Right cardiac atrium (tissue), 5 donors: ENCODE measurements at regions not wholly inside any gene's neighbourhood (a gene's known extent, or its start where the extent isn't known, plus 50 kb on each side); places are given as distances from the start of the nearest gene placed in this dataset.

Experiments
- ATAC-seq, 2 donors: fragments of 200-7000 bp; cut with Tn5 transposase; one replicate each; pipeline versions ENCODE4 v1.8.0 to v1.9.1; 2020; ENCODE audit warnings: moderate library complexity in 2 of 2, mild to moderate bottlenecking in 1 of 2
- DNase-seq, 3 donors: peaks; one replicate each; pipeline ENCODE4 v3.0.0-alpha.2; 2020
- H3K27ac ChIP-seq: one replicate; pipeline ENCODE4 v1.5.1; 2013; ENCODE audit warnings: mild to moderate bottlenecking, low read length, control low read depth, moderate library complexity
- H3K27me3 ChIP-seq: one replicate; pipeline ENCODE4 v1.6.1; 2013; ENCODE audit not compliant: control insufficient read depth, insufficient read depth
- H3K4me1 ChIP-seq: one replicate; pipeline ENCODE4 v1.6.1; 2013; ENCODE audit warnings: low read length; ENCODE audit not compliant: control insufficient read depth, insufficient read depth
- H3K4me3 ChIP-seq: one replicate; pipeline ENCODE4 v1.5.1; 2013; ENCODE audit warnings: low read length, control low read depth
- H3K9me3 ChIP-seq: one replicate; pipeline ENCODE4 v1.6.1; 2013; ENCODE audit warnings: low read length; ENCODE audit not compliant: control insufficient read depth
- WGBS: extraction: QIAGEN DNeasy Blood & Tissue Kit; methylation state at CpG from one replicate; pipeline ENCODE4 v1.1.7; 2013; 5-methylcytosine and 5-hydroxymethylcytosine counted together
- intact Hi-C, 4 donors: fragments of 100-400 bp; cut with DNase I; formaldehyde crosslinking; loops; one replicate each; pipeline versions ENCODE4 v1.11.0 to v1.14.0; 2022 to 2023
- donor health status: healthy with polysubstance abuse.
- donor health status: DM: no; HTN: yes; CAD: no.
- donor health status: DM: no; HTN: no; CAD: no.
- donor health status: DM: no; HTN: yes; CAD: no; lungs with severe emphysema.
- donor health status: DM: yes; HTN: yes; CAD: no.

DNA sequence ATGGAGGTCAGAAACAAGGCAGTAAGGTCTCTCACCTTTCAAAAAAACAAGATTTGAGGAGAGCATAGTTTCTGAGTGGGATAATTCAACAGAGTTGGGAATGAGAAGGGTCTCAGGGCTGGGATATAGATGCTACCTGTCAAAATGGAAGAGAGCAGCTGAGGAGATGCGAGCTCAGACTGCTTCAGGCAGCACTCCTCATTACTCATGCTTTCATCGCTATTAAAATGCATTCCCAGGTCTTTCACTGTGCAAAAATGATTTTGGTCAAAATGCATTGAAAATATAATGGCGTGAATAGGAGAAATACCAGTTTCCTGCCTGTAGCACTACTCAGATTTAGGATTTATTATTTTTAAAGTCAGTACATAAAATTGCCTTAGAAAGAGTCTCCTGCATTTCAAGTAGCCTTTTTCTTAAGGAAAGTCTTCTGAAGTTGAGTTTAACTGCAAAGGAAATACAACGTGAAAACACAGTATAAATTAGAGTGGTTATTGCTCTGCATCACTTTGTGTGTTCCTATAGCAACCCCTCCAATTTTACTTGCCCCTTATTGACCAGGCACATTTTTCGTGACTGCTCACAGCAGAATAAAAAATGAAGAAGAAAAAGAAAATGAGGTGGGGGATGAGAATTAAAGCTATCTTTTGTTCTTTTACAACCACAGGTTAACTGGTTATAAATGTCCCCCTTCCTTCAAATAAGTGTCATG lies 724.8 kb upstream of the SEMA6A start:
- H3K4me3 ChIP-seq = no peak overlapping the region
- ATAC-seq = no peak
- no peaks in the 10 kb centered on the region for H3K9me3 ChIP-seq
- H3K4me1 ChIP-seq = no peaks in the 10 kb centered on the region
- H3K27ac ChIP-seq = no peak overlapping the region
- intact Hi-C loops = no loop called here
- no peaks in the 10 kb centered on the region for H3K27me3 ChIP-seq
- DNase-seq = no peak
- WGBS = 84% methylated on average over 5 of the region's 5 CpGs

GRCh38 chr5:117296872-117297271 lies 722.2 kb upstream of the SEMA6A start:
- Histone ChIP-seq H3K4me1 (no peaks in the 10 kb centered on the region), H3K27me3 (no peaks in the 10 kb centered on the region), H3K9me3 (no peaks in the 10 kb centered on the region), H3K4me3 (no peak overlapping the region), H3K27ac (no peak overlapping the region)
- intact Hi-C loops = no loop called here
- no peak for ATAC-seq
- DNase-seq = no peak
- WGBS = 87% methylated on average over 2 of the region's 2 CpGs

- no peak for DNase-seq
- Histone ChIP-seq H3K9me3 (no peaks in the 10 kb centered on the region), H3K4me1 (no peaks in the 10 kb centered on the region), H3K27me3 (no peaks in the 10 kb centered on the region), H3K27ac (no peak overlapping the region), H3K4me3 (no peak overlapping the region)
- 92% methylated on average over 1 of the region's 1 CpG for WGBS
- intact Hi-C loops = no loop called here
- no peak for ATAC-seq
Measured at GRCh38 chr5:117295941-117296340, 721.3 kb upstream of the SEMA6A start.

GRCh38 chr5:117286813-117287212 lies 712.2 kb upstream of the SEMA6A start:
- no peak for DNase-seq
- H3K4me3 ChIP-seq = no peak overlapping the region
- 44% methylated on average over 1 of the region's 1 CpG for WGBS
- H3K27ac ChIP-seq = no peak overlapping the region
- no peaks in the 10 kb centered on the region for H3K4me1 ChIP-seq
- no peaks in the 10 kb centered on the region for H3K27me3 ChIP-seq
- intact Hi-C loops = no loop called here
- H3K9me3 ChIP-seq = no peaks in the 10 kb centered on the region
- no peak for ATAC-seq

DNA sequence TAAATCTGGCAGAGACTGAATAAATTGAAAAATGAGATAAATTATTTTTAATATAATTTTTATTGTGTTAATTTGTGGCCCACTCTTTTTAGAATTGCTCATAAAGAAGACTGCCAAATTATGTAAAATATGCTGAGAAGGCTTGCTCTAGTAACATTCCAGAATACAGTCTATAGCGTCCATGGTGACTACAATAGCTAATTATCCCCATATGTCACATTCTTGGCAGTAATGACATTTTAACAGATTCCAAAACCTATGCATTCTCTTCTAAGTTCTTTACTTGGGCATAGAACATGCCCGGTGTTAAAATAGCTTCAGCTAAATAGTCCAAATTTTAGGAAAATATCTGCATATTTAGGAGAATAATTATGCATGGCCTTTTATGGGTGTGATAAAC lies 697.0 kb upstream of the SEMA6A start:
- Histone ChIP-seq H3K27ac (no peak overlapping the region), H3K9me3 (no peaks in the 10 kb centered on the region), H3K4me3 (no peak overlapping the region), H3K4me1 (no peaks in the 10 kb centered on the region), H3K27me3 (no peaks in the 10 kb centered on the region)
- no peak for DNase-seq
- WGBS = 64% methylated on average over 2 of the region's 2 CpGs
- intact Hi-C loops = no loop called here
- ATAC-seq = no peak

DNA sequence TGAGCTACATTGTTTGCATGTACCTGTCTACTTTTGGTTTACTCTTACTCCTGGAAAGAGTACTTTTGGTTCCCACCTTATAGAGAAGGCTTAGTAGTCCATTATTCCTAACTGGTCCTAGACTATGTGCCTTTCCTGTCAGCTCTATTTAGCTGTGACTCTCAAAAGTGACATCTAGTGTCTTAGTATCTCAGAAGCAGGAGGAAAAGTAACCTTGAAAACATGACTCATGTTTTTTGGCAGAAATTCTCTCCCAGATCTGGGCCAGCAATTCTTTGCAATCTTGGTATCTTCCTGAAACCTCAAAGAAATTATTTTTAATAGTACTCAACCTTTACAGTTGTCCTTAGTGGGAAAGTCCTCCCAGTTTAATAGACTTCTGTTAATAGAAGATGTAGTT lies 691.7 kb upstream of the SEMA6A start:
- Histone ChIP-seq H3K9me3 (no peaks in the 10 kb centered on the region), H3K4me1 (no peaks in the 10 kb centered on the region), H3K4me3 (no peak overlapping the region), H3K27ac (no peak overlapping the region), H3K27me3 (no peaks in the 10 kb centered on the region)
- intact Hi-C loops = no loop called here
- ATAC-seq (no peak), DNase-seq (no peak)

DNA sequence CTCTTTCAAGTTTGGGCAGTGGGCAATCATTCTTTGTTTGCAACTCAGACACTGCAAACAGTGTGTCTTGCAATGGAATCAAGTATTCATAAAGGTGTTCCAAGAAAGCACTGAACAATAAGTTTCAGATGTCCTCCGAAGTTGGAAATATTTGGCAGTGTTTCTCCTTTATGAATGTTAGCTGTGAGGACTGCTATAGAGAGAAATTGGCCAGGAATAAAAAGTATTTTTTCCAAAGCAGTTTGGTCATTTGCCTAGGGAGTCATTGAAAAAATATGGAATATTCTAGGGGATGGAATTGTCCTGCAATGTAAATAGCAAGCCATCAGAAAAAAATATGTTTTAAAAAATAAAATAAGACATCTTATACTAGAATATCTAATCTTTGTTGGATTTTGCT lies 688.6 kb upstream of the SEMA6A start:
- 39% methylated on average over 1 of the region's 1 CpG for WGBS
- no peak overlapping the region for H3K27ac ChIP-seq
- no peaks in the 10 kb centered on the region for H3K27me3 ChIP-seq
- no peak for ATAC-seq
- no peaks in the 10 kb centered on the region for H3K4me1 ChIP-seq
- H3K9me3 ChIP-seq = no peaks in the 10 kb centered on the region
- H3K4me3 ChIP-seq = no peak overlapping the region
- intact Hi-C loops = no loop called here
- no peak for DNase-seq

- intact Hi-C loops = no loop called here
- H3K27ac ChIP-seq = no peak overlapping the region
- H3K4me3 ChIP-seq = no peak overlapping the region
- H3K9me3 ChIP-seq = no peaks in the 10 kb centered on the region
- 62% methylated on average over 4 of the region's 4 CpGs for WGBS
- no peaks in the 10 kb centered on the region for H3K27me3 ChIP-seq
- no peak for DNase-seq
- H3K4me1 ChIP-seq = no peaks in the 10 kb centered on the region
- no peak for ATAC-seq
Measured at GRCh38 chr5:117262572-117263131, 688.0 kb upstream of the SEMA6A start.

DNA sequence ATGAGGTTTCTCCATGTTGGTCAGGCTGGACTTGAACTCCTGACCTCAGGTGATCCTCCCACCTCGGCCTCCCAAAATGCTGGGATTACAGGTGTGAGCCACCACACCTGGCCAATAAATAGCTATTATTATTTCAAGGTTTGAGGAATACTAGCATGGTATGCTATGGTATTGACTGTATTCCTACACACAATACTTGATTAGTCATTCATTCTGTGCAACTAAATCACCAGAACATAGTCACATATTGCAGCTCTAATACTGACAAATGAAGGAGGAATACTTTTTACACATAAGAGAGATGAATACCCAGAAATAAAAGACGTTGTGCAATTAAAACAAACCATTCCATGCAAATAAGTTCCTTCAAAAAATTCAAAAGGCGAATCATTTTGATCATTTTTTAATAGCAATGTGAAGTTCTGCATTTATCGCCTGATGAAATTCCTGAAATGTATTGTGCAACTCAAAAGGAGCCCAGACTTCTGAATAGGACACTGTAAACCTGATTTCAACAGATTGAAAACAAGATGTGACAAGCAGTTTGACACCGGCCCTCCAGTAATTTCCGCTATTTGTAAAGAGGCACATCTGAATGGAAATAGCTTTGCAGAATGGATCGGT lies 687.4 kb upstream of the SEMA6A start:
- WGBS = 85% methylated on average over 7 of the region's 7 CpGs
- ATAC-seq (no peak), DNase-seq (no peak)
- no peaks in the 10 kb centered on the region for H3K27me3 ChIP-seq
- H3K9me3 ChIP-seq = no peaks in the 10 kb centered on the region
- H3K4me1 ChIP-seq = no peaks in the 10 kb centered on the region
- intact Hi-C loops = no loop called here
- H3K4me3 ChIP-seq = no peak overlapping the region
- H3K27ac ChIP-seq = no peak overlapping the region

DNA sequence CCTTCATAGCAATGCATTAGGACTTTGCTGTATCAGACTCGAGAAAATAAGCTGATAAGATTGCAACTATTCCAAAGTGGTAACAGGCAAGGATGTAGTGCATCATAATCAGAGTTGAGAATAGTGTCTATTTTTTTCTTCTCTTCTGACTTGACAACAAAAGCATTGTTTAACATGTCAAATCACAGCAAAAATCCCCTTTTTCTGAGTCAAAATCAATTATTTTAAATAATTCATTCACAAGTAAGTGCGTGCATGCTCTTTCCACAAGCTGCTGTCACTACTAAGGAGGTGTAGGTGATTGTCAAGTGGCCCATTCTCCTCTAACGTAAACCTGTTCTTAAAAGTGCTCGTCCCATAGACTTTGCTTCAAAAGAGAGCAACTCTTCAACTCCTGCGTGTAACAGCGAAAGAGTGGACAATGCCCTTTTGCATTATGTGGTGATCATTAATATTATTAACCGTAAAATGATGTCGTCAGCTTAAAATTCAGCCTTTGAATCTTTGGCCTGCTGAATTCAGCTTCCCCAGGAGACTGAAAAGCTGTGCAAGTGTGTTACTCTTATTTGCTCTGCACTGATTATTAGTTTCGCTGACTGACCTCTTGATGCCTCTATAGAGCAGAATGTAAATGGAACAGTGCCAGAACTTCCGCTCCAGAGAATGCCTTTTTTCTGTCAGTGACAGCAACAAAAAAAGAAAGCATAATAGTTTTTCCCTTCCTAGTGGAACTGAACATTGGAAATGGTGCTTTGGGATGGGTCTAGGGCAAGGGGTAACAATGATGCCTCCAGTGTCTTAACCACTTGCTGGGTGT lies 680.8 kb upstream of the SEMA6A start:
- intact Hi-C loops = no loop called here
- Histone ChIP-seq H3K27me3 (no peaks in the 10 kb centered on the region), H3K9me3 (no peaks in the 10 kb centered on the region), H3K4me1 (no peaks in the 10 kb centered on the region), H3K27ac (no peak overlapping the region), H3K4me3 (no peak overlapping the region)
- ATAC-seq (no peak), DNase-seq (no peak)
- WGBS = 53% methylated on average over 10 of the region's 10 CpGs

DNA sequence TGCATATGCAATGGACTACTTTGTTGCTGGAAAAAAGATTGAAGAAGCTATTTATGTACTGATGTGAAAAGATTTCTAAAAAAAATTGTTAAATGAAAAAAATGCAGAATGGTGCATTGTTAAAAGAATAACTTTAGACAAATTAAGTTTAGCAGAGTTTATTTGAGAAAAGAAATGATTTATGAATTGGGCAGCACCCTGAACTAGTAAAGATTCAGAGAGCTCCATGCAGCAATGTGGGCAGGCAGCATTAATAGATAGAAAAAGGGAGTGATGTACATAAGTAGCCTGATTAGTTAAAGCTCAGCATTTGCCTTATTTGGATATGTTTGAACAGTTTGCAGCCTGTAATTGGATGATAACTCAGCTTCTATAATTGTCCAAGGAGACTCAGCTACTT lies 677.9 kb upstream of the SEMA6A start:
- ATAC-seq (no peak), DNase-seq (no peak)
- H3K4me1 ChIP-seq = no peaks in the 10 kb centered on the region
- intact Hi-C loops = no loop called here
- no peaks in the 10 kb centered on the region for H3K27me3 ChIP-seq
- no peak overlapping the region for H3K4me3 ChIP-seq
- H3K27ac ChIP-seq = no peak overlapping the region
- H3K9me3 ChIP-seq = no peaks in the 10 kb centered on the region
